Body of pancreas (tissue), 4 donors: ENCODE measurements at regions not wholly inside any gene's neighbourhood (a gene's known extent, or its start where the extent isn't known, plus 50 kb on each side); places are given as distances from the start of the nearest gene placed in this dataset.

ENCODE experiments used
- ATAC-seq: fragments of 150-250 bp; one replicate; pipeline ENCODE4 v1.9.1; 2016
- DNase-seq, 4 donors: peaks; one replicate each; pipeline ENCODE4 v3.0.0-alpha.2; 2019
- H3K27ac ChIP-seq, 4 donors: fragments of 200-600 bp; sonication (generic); 1 replicate in 3 of 4; 2 replicates in 1 of 4; pipeline versions ENCODE4 v1.5.1 to v1.6.1; 2016 to 2019; ENCODE audit warnings: mild to moderate bottlenecking in 1 of 4, mixed read lengths in 1 of 4, moderate library complexity in 1 of 4
- H3K27me3 ChIP-seq, 2 donors: fragments of 200-600 bp; sonication (generic); one replicate each; pipeline ENCODE4 v1.6.0; 2016; ENCODE audit warnings: mild to moderate bottlenecking in 1 of 2
- H3K36me3 ChIP-seq, 2 donors: fragments of 200-600 bp; sonication (generic); replicated peaks in 1 of 2; 2 replicates each; pipeline ENCODE4 v1.5.1; 2016; ENCODE audit warnings: low read depth in 2 of 2; ENCODE audit not compliant: insufficient read depth in 1 of 2
- H3K4me1 ChIP-seq: fragments of 200-600 bp; sonication (generic); one replicate; pipeline ENCODE4 v1.6.0; 2016
- H3K4me3 ChIP-seq, 2 donors: fragments of 200-600 bp; sonication (generic); 1 replicate in 1 of 2; 2 replicates in 1 of 2; pipeline ENCODE4 v1.5.1; 2016 to 2019
- H3K9me3 ChIP-seq, 3 donors: fragments of 200-600 bp; sonication (generic); 1 replicate in 2 of 3; 2 replicates in 1 of 3; pipeline ENCODE4 v1.5.1; 2016
- POLR2A ChIP-seq, 3 donors: fragments of 450-650 bp; IDR thresholded peaks; one replicate each; pipeline ENCODE4 v1.6.1; 2016; ENCODE audit warnings: antibody characterized with exemption in 3 of 3, mild to moderate bottlenecking in 2 of 3
- WGBS, 2 donors: methylation state at CpG; one replicate each; pipeline ENCODE4 v1.1.5; 2017; 5-methylcytosine and 5-hydroxymethylcytosine counted together
- intact Hi-C: fragments of 100-400 bp; cut with DNase I; formaldehyde crosslinking; loops from one replicate; pipeline ENCODE4 v1.15.1; 2023
- TF ChIP-seq, protein P1 (sequence below), 7 experiments: fragments of 450-650 bp in 4 of 7; fragments of 200-600 bp in 3 of 7; sonication (generic) in 3 of 7; IDR thresholded peaks; one replicate each; pipeline ENCODE4 v1.5.1; 2016 to 2019; ENCODE audit warnings: antibody characterized with exemption in 7 of 7

DNA sequence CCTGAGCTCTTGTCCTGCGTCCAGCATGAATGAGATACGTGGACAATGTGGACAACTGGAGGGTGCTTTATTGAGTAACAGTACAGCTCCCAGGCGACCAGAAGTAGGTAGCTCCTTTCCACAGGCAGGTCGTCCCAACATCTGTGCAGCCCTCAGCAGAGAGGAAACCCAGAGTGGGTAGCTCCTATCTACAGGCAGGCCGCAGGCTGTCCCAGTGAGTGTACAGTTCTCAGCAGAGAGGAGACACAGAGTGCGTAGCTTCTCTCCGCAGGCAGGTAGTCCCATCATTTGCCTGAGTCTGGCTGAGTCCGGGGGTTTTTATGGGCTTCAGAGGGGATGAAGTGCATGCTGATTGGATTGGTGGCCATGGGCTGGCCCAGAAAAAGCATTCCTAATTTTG lies 373.3 kb downstream of the CHSY3 start:
- WGBS, 2 donors: 85 to 91% methylated on average over 6 to 8 of the region's 8 CpGs
- ATAC-seq: no peak
- intact Hi-C loops: no loop called here

DNA sequence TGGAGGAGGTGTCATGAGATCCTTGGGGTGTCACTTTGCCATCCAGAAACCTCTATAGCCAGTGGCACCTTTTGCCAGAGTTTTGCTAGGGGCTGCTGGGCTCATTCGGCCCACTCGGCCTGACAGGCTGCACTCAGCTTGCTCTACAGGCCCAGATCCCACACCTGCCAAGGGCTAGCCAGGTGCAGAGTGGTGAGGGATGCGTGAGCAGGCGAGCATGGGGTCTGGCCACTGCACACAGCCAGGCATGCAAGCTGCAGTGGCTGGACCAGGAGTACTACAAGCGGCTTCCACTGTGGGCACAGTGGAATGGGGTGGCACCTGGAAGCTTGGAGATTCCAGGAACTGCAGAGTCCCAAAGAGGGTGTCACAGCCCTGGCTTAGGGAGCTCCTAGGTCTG lies 372.7 kb downstream of the CHSY3 start:
- Histone ChIP-seq H3K4me1 (peaks cover 12% of the 10 kb centered on the region), H3K27ac (no peak overlapping the region), H3K4me3 (no peak overlapping the region), H3K9me3 (no peaks in the 10 kb centered on the region), H3K27me3 (no peaks in the 10 kb centered on the region), H3K36me3 (no peaks in the 10 kb centered on the region)
- no peak for DNase-seq
- TF ChIP-seq, protein P1, sequence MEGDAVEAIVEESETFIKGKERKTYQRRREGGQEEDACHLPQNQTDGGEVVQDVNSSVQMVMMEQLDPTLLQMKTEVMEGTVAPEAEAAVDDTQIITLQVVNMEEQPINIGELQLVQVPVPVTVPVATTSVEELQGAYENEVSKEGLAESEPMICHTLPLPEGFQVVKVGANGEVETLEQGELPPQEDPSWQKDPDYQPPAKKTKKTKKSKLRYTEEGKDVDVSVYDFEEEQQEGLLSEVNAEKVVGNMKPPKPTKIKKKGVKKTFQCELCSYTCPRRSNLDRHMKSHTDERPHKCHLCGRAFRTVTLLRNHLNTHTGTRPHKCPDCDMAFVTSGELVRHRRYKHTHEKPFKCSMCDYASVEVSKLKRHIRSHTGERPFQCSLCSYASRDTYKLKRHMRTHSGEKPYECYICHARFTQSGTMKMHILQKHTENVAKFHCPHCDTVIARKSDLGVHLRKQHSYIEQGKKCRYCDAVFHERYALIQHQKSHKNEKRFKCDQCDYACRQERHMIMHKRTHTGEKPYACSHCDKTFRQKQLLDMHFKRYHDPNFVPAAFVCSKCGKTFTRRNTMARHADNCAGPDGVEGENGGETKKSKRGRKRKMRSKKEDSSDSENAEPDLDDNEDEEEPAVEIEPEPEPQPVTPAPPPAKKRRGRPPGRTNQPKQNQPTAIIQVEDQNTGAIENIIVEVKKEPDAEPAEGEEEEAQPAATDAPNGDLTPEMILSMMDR (IDR thresholded peaks at IDR 0.05): no peak
- TF ChIP-seq POLR2A (IDR thresholded peaks at IDR 0.05): no peak
- WGBS, 2 donors: 85 to 86% methylated on average over 5 of the region's 5 CpGs
- ATAC-seq: no peak
- intact Hi-C loops: no loop called here

More for the DNA sequence above, 373.3 kb downstream of the CHSY3 start:
- no peak for DNase-seq
- Histone ChIP-seq H3K36me3 (no peaks in the 10 kb centered on the region), H3K4me3 (no peak overlapping the region), H3K27me3 (no peaks in the 10 kb centered on the region), H3K27ac (no peak overlapping the region), H3K4me1 (peaks cover 12% of the 10 kb centered on the region), H3K9me3 (no peaks in the 10 kb centered on the region)
- no peak for TF ChIP-seq POLR2A (IDR thresholded peaks at IDR 0.05)
- TF ChIP-seq, protein P1 (IDR thresholded peaks at IDR 0.05): no peak

DNA sequence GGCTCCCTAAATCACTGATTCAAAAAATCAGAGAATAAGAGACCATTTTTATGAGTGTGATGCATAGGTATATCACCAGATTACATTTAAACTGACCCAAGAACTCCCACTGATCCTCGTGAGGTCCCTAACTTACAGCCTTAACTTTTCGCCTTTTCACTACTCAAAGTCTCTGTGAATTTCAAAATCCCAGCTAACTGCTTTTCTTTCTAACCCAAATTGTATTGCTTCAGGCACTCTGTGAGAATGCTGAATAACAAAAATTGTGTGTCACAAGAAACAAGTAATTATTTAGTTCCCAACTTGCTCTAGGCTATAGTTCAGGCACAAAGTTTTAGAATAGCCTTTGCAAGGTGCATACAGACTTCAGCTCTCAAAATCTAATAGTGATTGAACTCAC lies 368.6 kb downstream of the CHSY3 start:
- intact Hi-C loops: no loop called here
- no peaks in the 10 kb centered on the region for H3K36me3 ChIP-seq
- H3K4me1 ChIP-seq: no peaks in the 10 kb centered on the region
- 80 to 88% methylated on average over 2 of the region's 2 CpGs for WGBS, 2 donors
- no peak for TF ChIP-seq POLR2A (IDR thresholded peaks at IDR 0.05)
- TF ChIP-seq, protein P1 (IDR thresholded peaks at IDR 0.05): no peak
- no peak overlapping the region for H3K27ac ChIP-seq
- DNase-seq (no peak), ATAC-seq (no peak)
- H3K9me3 ChIP-seq: no peaks in the 10 kb centered on the region
- H3K27me3 ChIP-seq: no peaks in the 10 kb centered on the region
- H3K4me3 ChIP-seq: no peak overlapping the region

DNA sequence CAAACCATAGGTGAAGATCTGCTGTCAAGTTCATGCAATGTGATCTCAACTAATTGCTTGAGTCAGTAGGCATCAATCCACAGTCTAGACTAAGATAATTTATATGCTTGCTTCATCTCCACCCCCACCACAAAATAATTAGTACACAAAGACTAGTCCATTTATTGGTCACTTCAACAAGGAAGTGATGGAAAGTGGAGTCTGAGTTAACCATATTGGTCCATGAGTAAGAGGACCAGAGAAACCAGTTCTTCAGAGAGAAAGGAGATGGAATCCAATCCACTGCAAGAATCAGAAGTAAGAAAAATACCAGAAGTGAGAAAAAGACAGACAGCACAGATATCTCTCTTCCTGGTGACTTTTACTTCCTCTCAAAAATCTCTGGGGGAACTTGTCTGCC lies 366.5 kb downstream of the CHSY3 start:
- ATAC-seq: no peak
- Histone ChIP-seq H3K36me3 (no peaks in the 10 kb centered on the region), H3K27me3 (no peaks in the 10 kb centered on the region), H3K4me1 (no peaks in the 10 kb centered on the region), H3K27ac (no peak overlapping the region), H3K4me3 (no peak overlapping the region), H3K9me3 (no peaks in the 10 kb centered on the region)
- intact Hi-C loops: no loop called here
- TF ChIP-seq, protein P1 (IDR thresholded peaks at IDR 0.05): no peak
- no peak for TF ChIP-seq POLR2A (IDR thresholded peaks at IDR 0.05)
- DNase-seq: no peak

GRCh38 chr5:130268489-130268888 lies 364.2 kb downstream of the CHSY3 start:
- Histone ChIP-seq H3K27ac (no peak overlapping the region), H3K36me3 (no peaks in the 10 kb centered on the region), H3K4me1 (no peaks in the 10 kb centered on the region), H3K4me3 (no peak overlapping the region), H3K9me3 (no peaks in the 10 kb centered on the region), H3K27me3 (no peaks in the 10 kb centered on the region)
- DNase-seq: no peak
- intact Hi-C loops: no loop called here
- TF ChIP-seq POLR2A (IDR thresholded peaks at IDR 0.05): no peak
- TF ChIP-seq, protein P1 (IDR thresholded peaks at IDR 0.05): no peak
- WGBS, 2 donors: 70 to 73% methylated on average over 2 of the region's 2 CpGs
- no peak for ATAC-seq
